ENCODE measurements at regions not wholly inside any gene's neighbourhood (a gene's known extent, or its start where the extent isn't known, plus 50 kb on each side); places are given as distances from the start of the nearest gene placed in this dataset.

- TF ChIP-seq EZH2 (IDR thresholded peaks at IDR 0.05; ENCODE audit: low read length) (no peak), CTCF (optimal IDR thresholded peaks at IDR 0.05 in 1 of 3, IDR thresholded peaks at IDR 0.05 in 1 of 3, conservative IDR thresholded peaks at IDR 0.05 in 1 of 3; ENCODE audit: extremely low read depth in 1 of 3, insufficient read depth in 2 of 3, low read length in 3 of 3) (no peak)
Measured at GRCh38 chr1:58869638-58870297, 85.9 kb upstream of the JUN start.
